PC-9 (cell line): ENCODE measurements at regions not wholly inside any gene's neighbourhood (a gene's known extent, or its start where the extent isn't known, plus 50 kb on each side); places are given as distances from the start of the nearest gene placed in this dataset.

Experiments used
- BruUV-seq: library from RNA; stranded (reverse); fragments of 400-500 nt; replicated peaks from 2 replicates; lab custom pipeline; 2021; lab: Mats Ljungman, UMichigan
- CTCF ChIA-PET: fragments of 300-600 bp; sonication (Branson Sonifier 250); formaldehyde crosslinking; loops from one replicate; lab custom pipeline; 2022; ENCODE audit warnings: antibody characterized with exemption; lab: Charles Lee
- POLR2A ChIA-PET: fragments of 300-600 bp; sonication (Branson Sonifier 250); formaldehyde crosslinking; loops from one replicate; lab custom pipeline; 2022; ENCODE audit warnings: antibody characterized with exemption; ENCODE audit not compliant: unreplicated experiment; lab: Charles Lee
- DNase-seq, 2 experiments: peaks; one replicate each; pipeline versions ENCODE4 v3.0.0 to v3.0.0-alpha.2; 2015 to 2022; ENCODE audit warnings: mixed read lengths in 1 of 2
- H2AFZ ChIP-seq: fragments of 200-600 bp; sonication (generic); 2 replicates; pipeline ENCODE4 v1.8.1; 2017; ENCODE audit warnings: antibody characterized with exemption
- H3F3A ChIP-seq: fragments of 200-600 bp; sonication (generic); 2 replicates; pipeline ENCODE4 v1.8.1; 2017; ENCODE audit warnings: antibody characterized with exemption, mild to moderate bottlenecking, low read depth; ENCODE audit not compliant: insufficient read depth
- H3K27ac ChIP-seq: fragments of 200-600 bp; sonication (generic); 2 replicates; pipeline ENCODE4 v1.6.1; 2016; ENCODE audit warnings: mixed run types
- H3K27me3 ChIP-seq: fragments of 200-600 bp; sonication (generic); 2 replicates; pipeline ENCODE4 v1.6.1; 2016; ENCODE audit warnings: low read depth, mixed run types; ENCODE audit not compliant: insufficient read depth
- H3K36me3 ChIP-seq: fragments of 200-600 bp; sonication (generic); 2 replicates; pipeline ENCODE4 v1.6.1; 2016; ENCODE audit warnings: low read depth, mixed run types
- H3K4me1 ChIP-seq: fragments of 200-600 bp; sonication (generic); replicated peaks from 2 replicates; pipeline ENCODE4 v1.6.1; 2016; ENCODE audit warnings: mixed run types; ENCODE audit not compliant: insufficient read depth
- H3K4me2 ChIP-seq: fragments of 200-600 bp; sonication (generic); 2 replicates; pipeline ENCODE4 v1.6.1; 2017; ENCODE audit warnings: mixed run types
- H3K4me3 ChIP-seq: fragments of 200-600 bp; sonication (generic); 2 replicates; pipeline ENCODE4 v1.6.1; 2016; ENCODE audit warnings: mixed run types
- H3K79me2 ChIP-seq: fragments of 200-600 bp; sonication (generic); 2 replicates; pipeline ENCODE4 v1.6.1; 2017; ENCODE audit warnings: low read depth, mixed run types
- H3K9me2 ChIP-seq: fragments of 200-600 bp; sonication (generic); 2 replicates; pipeline ENCODE4 v1.8.1; 2017; ENCODE audit warnings: mild to moderate bottlenecking; ENCODE audit not compliant: insufficient read depth
- H3K9me3 ChIP-seq: fragments of 200-600 bp; sonication (generic); 2 replicates; pipeline ENCODE4 v1.8.1; 2016; ENCODE audit warnings: low read depth; ENCODE audit not compliant: insufficient read depth
- H4K20me1 ChIP-seq: fragments of 200-600 bp; sonication (generic); 2 replicates; pipeline ENCODE4 v1.8.1; 2017; ENCODE audit not compliant: insufficient read depth
- CTCF ChIP-seq: fragments of 200-600 bp; sonication (generic); conservative IDR thresholded peaks from 2 replicates; pipeline ENCODE4 v1.6.1; 2017; ENCODE audit warnings: mixed run types, antibody characterized with exemption, mild to moderate bottlenecking, moderate library complexity
- EZH2 ChIP-seq: fragments of 200-600 bp; sonication (generic); IDR thresholded peaks from 2 replicates; pipeline ENCODE4 v1.8.0; 2017; ENCODE audit warnings: antibody characterized with exemption, low read depth
- intact Hi-C: fragments of 100-400 bp; cut with micrococcal nuclease; formaldehyde crosslinking; loops from one replicate; pipeline ENCODE4 v1.10.0; 2022; ENCODE audit not compliant: unreplicated experiment

GRCh38 chr1:233442026-233442780 is 114.7 kb downstream of the MAP3K21 start:
- Histone ChIP-seq H3K27ac (no peak overlapping the region), H3K27me3 (no peaks in the 10 kb centered on the region), H2AFZ (no peak overlapping the region), H3K9me2 (no peaks in the 10 kb centered on the region), H3K9me3 (no peaks in the 10 kb centered on the region), H3K4me2 (no peak overlapping the region), H3K4me3 (no peak overlapping the region), H3K4me1 (peaks cover 9% of the 10 kb centered on the region; the same call in 1 of the 2 replicates), H3F3A (no peaks in the 10 kb centered on the region), H3K79me2 (no peaks in the 10 kb centered on the region), H3K36me3 (no peaks in the 10 kb centered on the region), H4K20me1 (no peaks in the 10 kb centered on the region)
- POLR2A ChIA-PET = interaction anchor here (0.5 kb wide), 1 partner anchor 77 kb away, joined by 3 read pairs; no protein-coding TSS in a partner anchor
- DNase-seq = no peak
- no TSS peak for BruUV-seq
- intact Hi-C loops = loop anchor here (5.0 to 10.0 kb wide), 3 partner anchors 213 to 550 kb away; no protein-coding TSS in a partner anchor
- TF ChIP-seq EZH2 = no peak
- no peak for TF ChIP-seq CTCF
- CTCF ChIA-PET = interaction anchor here (0.6 to 1.3 kb wide), 4 partner anchors 162 to 669 kb away, joined by 3 to 5 read pairs (median 4); no protein-coding TSS in a partner anchor

- H3K4me1 ChIP-seq = peaks cover 9% of the 10 kb centered on the region; the same call in 1 of the 2 replicates
- H3K27me3 ChIP-seq = no peaks in the 10 kb centered on the region
- no peaks in the 10 kb centered on the region for H3K79me2 ChIP-seq
- no peak overlapping the region for H2AFZ ChIP-seq
- H4K20me1 ChIP-seq = no peaks in the 10 kb centered on the region
- DNase-seq = peak in 1 of 2 experiments; percentile 45
- no peaks in the 10 kb centered on the region for H3K9me3 ChIP-seq
- BruUV-seq = no TSS peak
- no peak overlapping the region for H3K27ac ChIP-seq
- H3K4me3 ChIP-seq = no peak overlapping the region
- H3K9me2 ChIP-seq = no peaks in the 10 kb centered on the region
- H3K36me3 ChIP-seq = no peaks in the 10 kb centered on the region
- POLR2A ChIA-PET = no interaction called here
- H3F3A ChIP-seq = no peaks in the 10 kb centered on the region
- CTCF ChIA-PET = interaction anchor here (0.6 kb wide), 1 partner anchor 547 kb away, joined by 5 read pairs; no protein-coding TSS in a partner anchor
- no peak for TF ChIP-seq CTCF
- TF ChIP-seq EZH2 = no peak
- 0 out of 2 replicates have a peak overlapping the region, but pooled peaks have one; percentile 1 for H3K4me2 ChIP-seq
- intact Hi-C loops = loop anchor here (1.0 to 10.0 kb wide), 4 partner anchors 212 to 549 kb away; no protein-coding TSS in a partner anchor
Observed at GRCh38 chr1:233443040-233443760, 115.7 kb downstream of the MAP3K21 start.

GRCh38 chr1:233444484-233444883 is 117.0 kb downstream of the MAP3K21 start:
- H3K79me2 ChIP-seq = no peaks in the 10 kb centered on the region
- no peaks in the 10 kb centered on the region for H3K27me3 ChIP-seq
- intact Hi-C loops = loop anchor here (5.0 to 10.0 kb wide), 3 partner anchors 210 to 548 kb away; no protein-coding TSS in a partner anchor
- no peak overlapping the region for H3K4me3 ChIP-seq
- no peaks in the 10 kb centered on the region for H3K9me3 ChIP-seq
- no peaks in the 10 kb centered on the region for H3K9me2 ChIP-seq
- POLR2A ChIA-PET = interaction anchor here (0.6 kb wide), 1 partner anchor 344 kb away, joined by 7 read pairs; no protein-coding TSS in a partner anchor
- TF ChIP-seq EZH2 (no peak), CTCF (no peak)
- H3K27ac ChIP-seq = no peak overlapping the region
- CTCF ChIA-PET = no interaction called here
- H3K4me2 ChIP-seq = no peak overlapping the region
- H2AFZ ChIP-seq = no peak overlapping the region
- BruUV-seq = no TSS peak
- H4K20me1 ChIP-seq = no peaks in the 10 kb centered on the region
- H3K4me1 ChIP-seq = peaks cover 9% of the 10 kb centered on the region; the same call in 1 of the 2 replicates
- no peaks in the 10 kb centered on the region for H3K36me3 ChIP-seq
- no peaks in the 10 kb centered on the region for H3F3A ChIP-seq
- no peak for DNase-seq
